MM.1S (cell line): ENCODE measurements at regions not wholly inside any gene's neighbourhood (a gene's known extent, or its start where the extent isn't known, plus 50 kb on each side); places are given as distances from the start of the nearest gene placed in this dataset.

Experiments used
- DNase-seq: peaks from one replicate; pipeline ENCODE4 v3.0.0-alpha.2; 2015
- H2AFZ ChIP-seq: fragments of 300-600 bp; sonication (generic); 2 replicates; pipeline ENCODE4 v1.6.0; 2016; ENCODE audit warnings: antibody characterized with exemption, low read length
- H3F3A ChIP-seq: fragments of 300-600 bp; sonication (generic); 2 replicates; pipeline ENCODE4 v1.6.1; 2016; ENCODE audit warnings: mild to moderate bottlenecking, antibody characterized with exemption, low read length, moderate library complexity, mixed read lengths; ENCODE audit not compliant: insufficient read depth
- H3K27ac ChIP-seq: fragments of 300-600 bp; sonication (generic); 2 replicates; pipeline ENCODE4 v1.5.1; 2016; ENCODE audit warnings: mild to moderate bottlenecking, low read length
- H3K27me3 ChIP-seq: fragments of 300-600 bp; sonication (generic); replicated peaks from 2 replicates; pipeline ENCODE4 v1.6.0; 2016; ENCODE audit warnings: low read length; ENCODE audit not compliant: insufficient read depth
- H3K36me3 ChIP-seq: fragments of 300-600 bp; sonication (generic); replicated peaks from 2 replicates; pipeline ENCODE4 v1.6.1; 2016; ENCODE audit warnings: mild to moderate bottlenecking, low read length, mixed read lengths; ENCODE audit not compliant: insufficient read depth
- H3K4me1 ChIP-seq: fragments of 300-600 bp; sonication (generic); 2 replicates; pipeline ENCODE4 v1.6.1; 2016; ENCODE audit warnings: low read length, mixed read lengths
- H3K4me2 ChIP-seq: fragments of 300-600 bp; sonication (generic); 2 replicates; pipeline ENCODE4 v1.6.0; 2016; ENCODE audit warnings: low read depth, low read length
- H3K4me3 ChIP-seq: fragments of 300-600 bp; sonication (generic); 2 replicates; pipeline ENCODE4 v1.5.1; 2016; ENCODE audit warnings: low read length, mixed read lengths
- H3K79me2 ChIP-seq: fragments of 300-600 bp; sonication (generic); 2 replicates; pipeline ENCODE4 v1.6.1; 2016; ENCODE audit warnings: mixed run types, low read length, mixed read lengths
- H3K9ac ChIP-seq: fragments of 300-600 bp; sonication (generic); 2 replicates; pipeline ENCODE4 v1.6.1; 2016; ENCODE audit warnings: low read length, mixed read lengths
- H3K9me2 ChIP-seq: fragments of 300-600 bp; sonication (generic); replicated peaks from 2 replicates; pipeline ENCODE4 v1.6.1; 2016; ENCODE audit warnings: mild to moderate bottlenecking, low read length, mixed read lengths; ENCODE audit not compliant: insufficient read depth
- H3K9me3 ChIP-seq: fragments of 300-600 bp; sonication (generic); replicated peaks from 2 replicates; pipeline ENCODE4 v1.6.1; 2016; ENCODE audit warnings: mild to moderate bottlenecking, low read length, mixed read lengths; ENCODE audit not compliant: insufficient read depth
- H4K20me1 ChIP-seq: fragments of 300-600 bp; sonication (generic); 2 replicates; pipeline ENCODE4 v1.6.1; 2016; ENCODE audit warnings: mild to moderate bottlenecking, low read length, moderate library complexity, mixed read lengths; ENCODE audit not compliant: insufficient read depth
- EZH2 ChIP-seq: fragments of 300-600 bp; sonication (generic); optimal IDR thresholded peaks from 2 replicates; pipeline ENCODE3; 2017; ENCODE audit warnings: low read depth, mild to moderate bottlenecking, antibody characterized with exemption, low read length, mixed read lengths
- EZH2phosphoT487 ChIP-seq: fragments of 300-600 bp; sonication (generic); IDR thresholded peaks from 2 replicates; pipeline ENCODE4 v1.6.1; 2018; ENCODE audit warnings: antibody characterized with exemption, low read length
- TF ChIP-seq, protein P1 (sequence below): fragments of 300-600 bp; sonication (generic); IDR thresholded peaks from 2 replicates; pipeline ENCODE4 v1.5.1; 2016; ENCODE audit warnings: antibody characterized with exemption, low read length, mixed read lengths

DNA sequence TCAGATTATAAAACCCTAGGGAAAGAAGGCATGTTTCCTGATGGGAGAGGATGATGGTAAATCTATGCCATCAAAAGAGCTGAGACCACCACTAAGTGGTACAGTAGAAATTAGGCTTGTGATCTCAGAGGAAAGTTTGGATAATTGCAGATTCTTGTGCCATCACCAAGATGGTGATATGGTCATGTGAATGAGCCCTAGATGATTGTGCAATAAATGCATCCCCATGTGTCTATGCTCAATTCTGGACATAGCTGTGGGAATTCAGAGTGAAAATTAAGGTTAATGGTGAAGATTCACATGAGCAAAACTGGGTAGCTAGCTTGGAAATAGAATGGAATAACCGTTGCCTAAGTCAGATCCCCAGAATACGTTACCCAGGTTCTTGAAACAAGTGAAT lies 496.1 kb upstream of the FSIP2 start:
- no peak for DNase-seq
- Histone ChIP-seq H3K79me2 (no peaks in the 10 kb centered on the region), H3K9ac (no peak overlapping the region), H3K4me2 (no peak overlapping the region), H3F3A (no peaks in the 10 kb centered on the region), H3K27ac (no peak overlapping the region), H3K4me1 (no peaks in the 10 kb centered on the region), H2AFZ (no peak overlapping the region), H3K36me3 (no peaks in the 10 kb centered on the region), H3K9me2 (no peaks in the 10 kb centered on the region), H3K27me3 (no peaks in the 10 kb centered on the region), H3K9me3 (no peaks in the 10 kb centered on the region), H4K20me1 (no peaks in the 10 kb centered on the region), H3K4me3 (no peak overlapping the region)
- TF ChIP-seq EZH2phosphoT487, result no peak
- no peak for TF ChIP-seq EZH2

GRCh38 chr2:185245216-185245615 lies 493.4 kb upstream of the FSIP2 start:
- Histone ChIP-seq H3K9ac (no peak overlapping the region), H2AFZ (no peak overlapping the region), H3K27ac (no peak overlapping the region), H3K27me3 (no peaks in the 10 kb centered on the region), H4K20me1 (no peaks in the 10 kb centered on the region), H3F3A (no peaks in the 10 kb centered on the region), H3K4me2 (no peak overlapping the region), H3K36me3 (no peaks in the 10 kb centered on the region), H3K79me2 (no peaks in the 10 kb centered on the region), H3K9me3 (no peaks in the 10 kb centered on the region), H3K4me1 (no peaks in the 10 kb centered on the region), H3K4me3 (no peak overlapping the region), H3K9me2 (no peaks in the 10 kb centered on the region)
- no peak for DNase-seq
- TF ChIP-seq, protein P1, sequence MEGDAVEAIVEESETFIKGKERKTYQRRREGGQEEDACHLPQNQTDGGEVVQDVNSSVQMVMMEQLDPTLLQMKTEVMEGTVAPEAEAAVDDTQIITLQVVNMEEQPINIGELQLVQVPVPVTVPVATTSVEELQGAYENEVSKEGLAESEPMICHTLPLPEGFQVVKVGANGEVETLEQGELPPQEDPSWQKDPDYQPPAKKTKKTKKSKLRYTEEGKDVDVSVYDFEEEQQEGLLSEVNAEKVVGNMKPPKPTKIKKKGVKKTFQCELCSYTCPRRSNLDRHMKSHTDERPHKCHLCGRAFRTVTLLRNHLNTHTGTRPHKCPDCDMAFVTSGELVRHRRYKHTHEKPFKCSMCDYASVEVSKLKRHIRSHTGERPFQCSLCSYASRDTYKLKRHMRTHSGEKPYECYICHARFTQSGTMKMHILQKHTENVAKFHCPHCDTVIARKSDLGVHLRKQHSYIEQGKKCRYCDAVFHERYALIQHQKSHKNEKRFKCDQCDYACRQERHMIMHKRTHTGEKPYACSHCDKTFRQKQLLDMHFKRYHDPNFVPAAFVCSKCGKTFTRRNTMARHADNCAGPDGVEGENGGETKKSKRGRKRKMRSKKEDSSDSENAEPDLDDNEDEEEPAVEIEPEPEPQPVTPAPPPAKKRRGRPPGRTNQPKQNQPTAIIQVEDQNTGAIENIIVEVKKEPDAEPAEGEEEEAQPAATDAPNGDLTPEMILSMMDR, result no peak
- TF ChIP-seq EZH2, result no peak
- TF ChIP-seq EZH2phosphoT487, result no peak

- Histone ChIP-seq H3K9ac (no peak overlapping the region), H3K27me3 (no peaks in the 10 kb centered on the region), H3K79me2 (no peaks in the 10 kb centered on the region), H3F3A (no peaks in the 10 kb centered on the region), H3K4me3 (no peak overlapping the region), H3K4me1 (no peaks in the 10 kb centered on the region), H3K4me2 (no peak overlapping the region), H2AFZ (no peak overlapping the region), H3K27ac (no peak overlapping the region), H3K36me3 (no peaks in the 10 kb centered on the region), H3K9me2 (no peaks in the 10 kb centered on the region), H4K20me1 (no peaks in the 10 kb centered on the region), H3K9me3 (no peaks in the 10 kb centered on the region)
- DNase-seq, result peak; percentile 10
- TF ChIP-seq EZH2phosphoT487, result no peak
- TF ChIP-seq, protein P1, result no peak
- no peak for TF ChIP-seq EZH2
Measured at GRCh38 chr2:185245806-185246205, 492.8 kb upstream of the FSIP2 start.

DNA sequence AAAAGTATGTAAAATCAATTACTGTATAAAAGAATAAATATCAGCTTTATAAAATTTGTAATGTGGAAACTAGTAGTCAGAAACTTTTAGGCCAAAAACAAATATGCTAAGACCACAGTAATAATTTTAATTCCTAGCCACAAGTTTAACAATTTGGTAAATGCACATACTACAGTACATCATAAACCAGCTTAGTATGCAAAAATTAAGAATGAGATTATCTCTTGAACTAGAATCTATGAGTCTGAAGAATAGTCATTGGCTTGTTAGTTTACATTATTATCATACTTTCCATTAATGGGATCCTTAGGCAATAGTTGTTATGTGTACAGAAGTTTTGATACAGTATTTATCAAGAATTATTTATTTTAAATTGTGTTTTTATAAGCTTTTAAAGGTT lies 491.9 kb upstream of the FSIP2 start:
- H3K9me2 ChIP-seq, result no peaks in the 10 kb centered on the region
- H2AFZ ChIP-seq, result no peak overlapping the region
- no peaks in the 10 kb centered on the region for H4K20me1 ChIP-seq

More for the DNA sequence above, 491.9 kb upstream of the FSIP2 start:
- Histone ChIP-seq H3K27me3 (no peaks in the 10 kb centered on the region), H3K9ac (no peak overlapping the region), H3K4me3 (no peak overlapping the region), H3K4me2 (no peak overlapping the region), H3K36me3 (no peaks in the 10 kb centered on the region), H3K79me2 (no peaks in the 10 kb centered on the region), H3K27ac (no peak overlapping the region), H3K4me1 (no peaks in the 10 kb centered on the region), H3K9me3 (no peaks in the 10 kb centered on the region), H3F3A (no peaks in the 10 kb centered on the region)
- TF ChIP-seq, protein P1, result no peak
- TF ChIP-seq EZH2 (no peak), EZH2phosphoT487 (no peak)
- no peak for DNase-seq
